Keratinocyte (primary cell): ENCODE measurements at regions not wholly inside any gene's neighbourhood (a gene's known extent, or its start where the extent isn't known, plus 50 kb on each side); places are given as distances from the start of the nearest gene placed in this dataset.

Experiments
- DNase-seq: peaks from one replicate; pipeline ENCODE4 v3.0.0-alpha.2; 2011; ENCODE audit warnings: low read depth, missing footprints, low spot score
- FAIRE-seq: peaks from 2 replicates; lab custom pipeline; 2011; peaks lifted over from hg19 to GRCh38; lab: Jason Lieb, UNC
- H2AFZ ChIP-seq: 2 replicates; pipeline ENCODE4 v1.6.0; 2012; ENCODE audit warnings: low read length, control low read depth, inconsistent platforms; ENCODE audit not compliant: control insufficient read depth
- H3K27ac ChIP-seq: 2 replicates; pipeline ENCODE4 v1.5.1; 2011; ENCODE audit warnings: low read length; ENCODE audit not compliant: control insufficient read depth, insufficient read depth
- H3K27me3 ChIP-seq: 3 replicates; pipeline ENCODE4 v1.6.0; 2011; ENCODE audit warnings: low read length; ENCODE audit not compliant: control insufficient read depth, insufficient read depth; ENCODE audit errors: extremely low read depth
- H3K36me3 ChIP-seq, 2 experiments: 2 replicates in 1 of 2; 3 replicates in 1 of 2; pipeline ENCODE4 v1.5.1; 2011; ENCODE audit warnings: low read length in 2 of 2, mild to moderate bottlenecking in 1 of 2; ENCODE audit not compliant: control insufficient read depth in 2 of 2, insufficient read depth in 2 of 2; ENCODE audit errors: extremely low read depth in 1 of 2
- H3K4me1 ChIP-seq: 3 replicates; pipeline ENCODE4 v1.5.1; 2011; ENCODE audit warnings: low read length; ENCODE audit not compliant: control insufficient read depth, insufficient read depth; ENCODE audit errors: extremely low read depth
- H3K4me2 ChIP-seq: 3 replicates; pipeline ENCODE4 v1.6.0; 2011; ENCODE audit warnings: low read depth, low read length; ENCODE audit not compliant: control insufficient read depth, insufficient read depth; ENCODE audit errors: extremely low read depth
- H3K4me3 ChIP-seq, 3 experiments: fragments of 200-600 bp in 1 of 3; sonication (generic) in 1 of 3; 2 replicates in 2 of 3; 3 replicates in 1 of 3; pipeline ENCODE4 v1.5.1; 2011 to 2016; ENCODE audit warnings: low read length in 3 of 3, mild to moderate bottlenecking in 3 of 3, control low read depth in 2 of 3, inconsistent platforms in 1 of 3, low read depth in 1 of 3, mixed read lengths in 1 of 3, mixed run types in 1 of 3, moderate library complexity in 1 of 3; ENCODE audit not compliant: control insufficient read depth in 2 of 3, insufficient read depth in 2 of 3; ENCODE audit errors: extremely low read depth in 1 of 3
- H3K79me2 ChIP-seq: 2 replicates; pipeline ENCODE4 v1.6.0; 2012; ENCODE audit warnings: low read length; ENCODE audit not compliant: control insufficient read depth, insufficient read depth
- H3K9ac ChIP-seq: 3 replicates; pipeline ENCODE4 v1.6.0; 2011; ENCODE audit warnings: low read length; ENCODE audit not compliant: control insufficient read depth, insufficient read depth; ENCODE audit errors: extremely low read depth
- H3K9me1 ChIP-seq: 3 replicates; pipeline ENCODE4 v1.6.0; 2011; ENCODE audit warnings: low read length; ENCODE audit not compliant: control insufficient read depth, insufficient read depth; ENCODE audit errors: extremely low read depth
- H3K9me3 ChIP-seq: 2 replicates; pipeline ENCODE4 v1.5.1; 2012; ENCODE audit warnings: low read depth, low read length; ENCODE audit not compliant: control insufficient read depth
- H4K20me1 ChIP-seq: 3 replicates; pipeline ENCODE4 v1.6.0; 2011; ENCODE audit warnings: low read length; ENCODE audit not compliant: control insufficient read depth, insufficient read depth; ENCODE audit errors: extremely low read depth
- EZH2 ChIP-seq: IDR thresholded peaks from one replicate; pipeline ENCODE4 v1.6.1; 2012; ENCODE audit warnings: inconsistent platforms, mild to moderate bottlenecking, low read length, moderate library complexity
- dilution Hi-C: fragments of 300-500 bp; cut with MboI; formaldehyde crosslinking; loops from one replicate; pipeline ENCODE4 v1.7.0; 2020; ENCODE audit warnings: low sequenced_read_pairs; ENCODE audit not compliant: extremely low pct_ligation_motif_present
- TF ChIP-seq, protein P1 (sequence below), 3 experiments: IDR thresholded peaks in 1 of 3; conservative IDR thresholded peaks in 1 of 3; optimal IDR thresholded peaks in 1 of 3; 2 replicates in 2 of 3; 3 replicates in 1 of 3; pipeline versions ENCODE3 to v1.5.1; 2011; ENCODE audit warnings: low read length in 3 of 3, mild to moderate bottlenecking in 3 of 3, moderate library complexity in 2 of 3, control low read depth in 1 of 3, inconsistent platforms in 1 of 3; ENCODE audit not compliant: insufficient read depth in 2 of 3; ENCODE audit errors: extremely low read depth in 1 of 3

DNA sequence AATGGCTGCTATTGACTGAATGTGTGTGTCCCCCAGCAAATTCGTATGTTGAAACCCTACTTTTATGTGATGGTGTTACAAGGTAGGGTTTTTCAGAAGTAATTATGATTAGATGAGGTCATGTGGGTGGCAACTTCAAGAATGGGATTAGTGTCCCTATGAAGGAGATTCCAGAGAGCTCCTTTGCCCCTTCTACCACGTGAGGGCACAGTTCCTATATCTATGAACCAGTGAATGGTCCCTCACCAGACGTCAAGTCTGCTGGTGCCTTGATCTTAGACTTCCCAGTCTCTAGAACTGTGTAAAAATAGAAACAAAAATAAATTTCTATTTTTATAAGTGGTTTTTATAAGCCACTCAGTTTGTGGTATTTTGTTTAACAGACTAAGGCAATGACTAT, 1137.6 kb upstream of the IGFBP7 start:
- no peaks in the 10 kb centered on the region for H3K27me3 ChIP-seq
- no peak overlapping the region for H3K27ac ChIP-seq
- no peak overlapping the region for H3K4me3 ChIP-seq
- H3K9me1 ChIP-seq = no peaks in the 10 kb centered on the region
- H3K4me1 ChIP-seq = no peaks in the 10 kb centered on the region
- H3K4me2 ChIP-seq = no peak overlapping the region
- peaks cover 2% of the 10 kb centered on the region for H3K9me3 ChIP-seq
- no peaks in the 10 kb centered on the region for H3K79me2 ChIP-seq
- TF ChIP-seq EZH2 = no peak
- TF ChIP-seq, protein P1, sequence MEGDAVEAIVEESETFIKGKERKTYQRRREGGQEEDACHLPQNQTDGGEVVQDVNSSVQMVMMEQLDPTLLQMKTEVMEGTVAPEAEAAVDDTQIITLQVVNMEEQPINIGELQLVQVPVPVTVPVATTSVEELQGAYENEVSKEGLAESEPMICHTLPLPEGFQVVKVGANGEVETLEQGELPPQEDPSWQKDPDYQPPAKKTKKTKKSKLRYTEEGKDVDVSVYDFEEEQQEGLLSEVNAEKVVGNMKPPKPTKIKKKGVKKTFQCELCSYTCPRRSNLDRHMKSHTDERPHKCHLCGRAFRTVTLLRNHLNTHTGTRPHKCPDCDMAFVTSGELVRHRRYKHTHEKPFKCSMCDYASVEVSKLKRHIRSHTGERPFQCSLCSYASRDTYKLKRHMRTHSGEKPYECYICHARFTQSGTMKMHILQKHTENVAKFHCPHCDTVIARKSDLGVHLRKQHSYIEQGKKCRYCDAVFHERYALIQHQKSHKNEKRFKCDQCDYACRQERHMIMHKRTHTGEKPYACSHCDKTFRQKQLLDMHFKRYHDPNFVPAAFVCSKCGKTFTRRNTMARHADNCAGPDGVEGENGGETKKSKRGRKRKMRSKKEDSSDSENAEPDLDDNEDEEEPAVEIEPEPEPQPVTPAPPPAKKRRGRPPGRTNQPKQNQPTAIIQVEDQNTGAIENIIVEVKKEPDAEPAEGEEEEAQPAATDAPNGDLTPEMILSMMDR (optimal IDR thresholded peaks at IDR 0.05 in 1 of 3, IDR thresholded peaks at IDR 0.05 in 1 of 3, conservative IDR thresholded peaks at IDR 0.05 in 1 of 3; ENCODE audit: extremely low read depth in 1 of 3, insufficient read depth in 2 of 3, low read length in 3 of 3) = no peak
- no peak overlapping the region for H3K9ac ChIP-seq
- no peak overlapping the region for H2AFZ ChIP-seq
- FAIRE-seq (no peak), DNase-seq (no peak)
- dilution Hi-C loops = no loop called here
- no peaks in the 10 kb centered on the region for H4K20me1 ChIP-seq
- H3K36me3 ChIP-seq = no peaks in the 10 kb centered on the region

DNA sequence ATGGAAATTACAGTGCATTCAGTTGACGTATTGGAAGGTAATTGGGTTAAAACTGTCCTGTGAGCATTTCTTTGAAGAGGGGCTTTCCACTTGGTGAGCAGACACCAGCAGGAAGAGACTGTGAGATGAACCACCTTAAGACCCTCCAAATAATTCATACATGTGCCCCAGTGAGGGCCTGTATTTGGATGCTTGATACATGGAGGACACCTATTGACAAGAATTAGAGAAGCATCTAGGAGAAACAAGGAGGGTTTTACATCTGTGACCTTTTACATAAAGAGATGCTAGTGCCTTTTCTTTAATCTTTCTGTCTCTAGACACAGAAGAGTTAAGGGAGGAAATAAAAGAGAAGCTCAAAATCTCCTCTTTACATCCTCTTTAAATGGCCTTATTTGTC, 1115.3 kb upstream of the IGFBP7 start:
- Histone ChIP-seq H2AFZ (no peak overlapping the region), H3K4me1 (no peaks in the 10 kb centered on the region), H3K36me3 (no peaks in the 10 kb centered on the region), H3K4me2 (no peak overlapping the region), H3K9me3 (no peaks in the 10 kb centered on the region), H3K27ac (no peak overlapping the region), H3K27me3 (no peaks in the 10 kb centered on the region), H4K20me1 (no peaks in the 10 kb centered on the region), H3K9ac (no peak overlapping the region), H3K9me1 (no peaks in the 10 kb centered on the region), H3K4me3 (no peak overlapping the region), H3K79me2 (no peaks in the 10 kb centered on the region)
- dilution Hi-C loops = no loop called here
- TF ChIP-seq, protein P1 (optimal IDR thresholded peaks at IDR 0.05 in 1 of 3, IDR thresholded peaks at IDR 0.05 in 1 of 3, conservative IDR thresholded peaks at IDR 0.05 in 1 of 3; ENCODE audit: extremely low read depth in 1 of 3, insufficient read depth in 2 of 3, low read length in 3 of 3) = no peak
- TF ChIP-seq EZH2 = no peak
- no peak for DNase-seq
- no peak for FAIRE-seq
